ENCODE measurements at regions not wholly inside any gene's neighbourhood (a gene's known extent, or its start where the extent isn't known, plus 50 kb on each side); places are given as distances from the start of the nearest gene placed in this dataset.
"Not testable (repeated sequence)": the region's sequence is repeated elsewhere in the genome, so short reads cannot be mapped to it uniquely, and the experiment has no call there.

GRCh38 chr15:81660976-81661375, 287.0 kb upstream of the TMC3 start:
- no peak for DNase-seq (ENCODE audit: low read depth)
- H3K4me3 ChIP-seq (ENCODE audit: low read depth, low read length) = no peak overlapping the region
- no peak for TF ChIP-seq CTCF (conservative IDR thresholded peaks at IDR 0.05; ENCODE audit: low read depth, low read length)

- TF ChIP-seq CTCF (conservative IDR thresholded peaks at IDR 0.05; ENCODE audit: low read depth, low read length) = no peak
- H3K4me3 ChIP-seq (ENCODE audit: low read depth, low read length) = no peak overlapping the region
- no peak for DNase-seq (ENCODE audit: low read depth)
Observed at GRCh38 chr15:81653259-81653658, 279.2 kb upstream of the TMC3 start.

- no peak for DNase-seq (ENCODE audit: low read depth)
- TF ChIP-seq CTCF (conservative IDR thresholded peaks at IDR 0.05; ENCODE audit: low read depth, low read length) = no peak
Observed at GRCh38 chr15:81645470-81645869, 271.5 kb upstream of the TMC3 start.

GRCh38 chr15:81643771-81644170, 269.8 kb upstream of the TMC3 start:
- DNase-seq (ENCODE audit: low read depth) = no peak
- no peak overlapping the region for H3K4me3 ChIP-seq (ENCODE audit: low read depth, low read length)
- no peak for TF ChIP-seq CTCF (conservative IDR thresholded peaks at IDR 0.05; ENCODE audit: low read depth, low read length)

More at GRCh38 chr15:81645470-81645869, 271.5 kb upstream of the TMC3 start:
- no peak overlapping the region for H3K4me3 ChIP-seq (ENCODE audit: low read depth, low read length)

- DNase-seq (ENCODE audit: low read depth) = no peak
- TF ChIP-seq CTCF (conservative IDR thresholded peaks at IDR 0.05; ENCODE audit: low read depth, low read length) = no peak
- H3K4me3 ChIP-seq (ENCODE audit: low read depth, low read length) = no peak overlapping the region
Observed at GRCh38 chr15:81642451-81642990, 268.5 kb upstream of the TMC3 start.

GRCh38 chr15:81636064-81636463, 262.1 kb upstream of the TMC3 start:
- H3K4me3 ChIP-seq (ENCODE audit: low read depth, low read length); DNase-seq (ENCODE audit: low read depth): not testable (repeated sequence)

GRCh38 chr15:81633889-81634288, 259.9 kb upstream of the TMC3 start:
- no peak for DNase-seq (ENCODE audit: low read depth)
- H3K4me3 ChIP-seq (ENCODE audit: low read depth, low read length) = no peak overlapping the region
- no peak for TF ChIP-seq CTCF (conservative IDR thresholded peaks at IDR 0.05; ENCODE audit: low read depth, low read length)

Data from epithelial cell of proximal tubule (primary cell).